Keratinocyte (primary cell): ENCODE measurements at regions not wholly inside any gene's neighbourhood (a gene's known extent, or its start where the extent isn't known, plus 50 kb on each side); places are given as distances from the start of the nearest gene placed in this dataset.

Source experiments
- DNase-seq: peaks from one replicate; pipeline ENCODE4 v3.0.0-alpha.2; 2011; ENCODE audit warnings: low read depth, missing footprints, low spot score
- FAIRE-seq: peaks from 2 replicates; lab custom pipeline; 2011; peaks lifted over from hg19 to GRCh38; lab: Jason Lieb, UNC
- H2AFZ ChIP-seq: 2 replicates; pipeline ENCODE4 v1.6.0; 2012; ENCODE audit warnings: low read length, control low read depth, inconsistent platforms; ENCODE audit not compliant: control insufficient read depth
- H3K27ac ChIP-seq: 2 replicates; pipeline ENCODE4 v1.5.1; 2011; ENCODE audit warnings: low read length; ENCODE audit not compliant: control insufficient read depth, insufficient read depth
- H3K27me3 ChIP-seq: 3 replicates; pipeline ENCODE4 v1.6.0; 2011; ENCODE audit warnings: low read length; ENCODE audit not compliant: control insufficient read depth, insufficient read depth; ENCODE audit errors: extremely low read depth
- H3K36me3 ChIP-seq, 2 experiments: 2 replicates in 1 of 2; 3 replicates in 1 of 2; pipeline ENCODE4 v1.5.1; 2011; ENCODE audit warnings: low read length in 2 of 2, mild to moderate bottlenecking in 1 of 2; ENCODE audit not compliant: control insufficient read depth in 2 of 2, insufficient read depth in 2 of 2; ENCODE audit errors: extremely low read depth in 1 of 2
- H3K4me1 ChIP-seq: 3 replicates; pipeline ENCODE4 v1.5.1; 2011; ENCODE audit warnings: low read length; ENCODE audit not compliant: control insufficient read depth, insufficient read depth; ENCODE audit errors: extremely low read depth
- H3K4me2 ChIP-seq: 3 replicates; pipeline ENCODE4 v1.6.0; 2011; ENCODE audit warnings: low read depth, low read length; ENCODE audit not compliant: control insufficient read depth, insufficient read depth; ENCODE audit errors: extremely low read depth
- H3K4me3 ChIP-seq, 3 experiments: fragments of 200-600 bp in 1 of 3; sonication (generic) in 1 of 3; 2 replicates in 2 of 3; 3 replicates in 1 of 3; pipeline ENCODE4 v1.5.1; 2011 to 2016; ENCODE audit warnings: low read length in 3 of 3, mild to moderate bottlenecking in 3 of 3, control low read depth in 2 of 3, inconsistent platforms in 1 of 3, low read depth in 1 of 3, mixed read lengths in 1 of 3, mixed run types in 1 of 3, moderate library complexity in 1 of 3; ENCODE audit not compliant: control insufficient read depth in 2 of 3, insufficient read depth in 2 of 3; ENCODE audit errors: extremely low read depth in 1 of 3
- H3K79me2 ChIP-seq: 2 replicates; pipeline ENCODE4 v1.6.0; 2012; ENCODE audit warnings: low read length; ENCODE audit not compliant: control insufficient read depth, insufficient read depth
- H3K9ac ChIP-seq: 3 replicates; pipeline ENCODE4 v1.6.0; 2011; ENCODE audit warnings: low read length; ENCODE audit not compliant: control insufficient read depth, insufficient read depth; ENCODE audit errors: extremely low read depth
- H3K9me1 ChIP-seq: 3 replicates; pipeline ENCODE4 v1.6.0; 2011; ENCODE audit warnings: low read length; ENCODE audit not compliant: control insufficient read depth, insufficient read depth; ENCODE audit errors: extremely low read depth
- H3K9me3 ChIP-seq: 2 replicates; pipeline ENCODE4 v1.5.1; 2012; ENCODE audit warnings: low read depth, low read length; ENCODE audit not compliant: control insufficient read depth
- H4K20me1 ChIP-seq: 3 replicates; pipeline ENCODE4 v1.6.0; 2011; ENCODE audit warnings: low read length; ENCODE audit not compliant: control insufficient read depth, insufficient read depth; ENCODE audit errors: extremely low read depth
- CTCF ChIP-seq, 3 experiments: IDR thresholded peaks in 1 of 3; conservative IDR thresholded peaks in 1 of 3; optimal IDR thresholded peaks in 1 of 3; 2 replicates in 2 of 3; 3 replicates in 1 of 3; pipeline versions ENCODE3 to v1.5.1; 2011; ENCODE audit warnings: low read length in 3 of 3, mild to moderate bottlenecking in 3 of 3, moderate library complexity in 2 of 3, control low read depth in 1 of 3, inconsistent platforms in 1 of 3; ENCODE audit not compliant: insufficient read depth in 2 of 3; ENCODE audit errors: extremely low read depth in 1 of 3
- EZH2 ChIP-seq: IDR thresholded peaks from one replicate; pipeline ENCODE4 v1.6.1; 2012; ENCODE audit warnings: inconsistent platforms, mild to moderate bottlenecking, low read length, moderate library complexity
- dilution Hi-C: fragments of 300-500 bp; cut with MboI; formaldehyde crosslinking; loops from one replicate; pipeline ENCODE4 v1.7.0; 2020; ENCODE audit warnings: low sequenced_read_pairs; ENCODE audit not compliant: extremely low pct_ligation_motif_present

- FAIRE-seq (no peak), DNase-seq (no peak)
- Histone ChIP-seq H2AFZ (no peak overlapping the region), H3K4me2 (no peak overlapping the region), H3K9ac (no peak overlapping the region), H3K27ac (no peak overlapping the region), H3K9me3 (no peaks in the 10 kb centered on the region), H4K20me1 (no peaks in the 10 kb centered on the region), H3K4me3 (no peak overlapping the region), H3K9me1 (no peaks in the 10 kb centered on the region), H3K27me3 (no peaks in the 10 kb centered on the region), H3K79me2 (no peaks in the 10 kb centered on the region), H3K36me3 (no peaks in the 10 kb centered on the region), H3K4me1 (no peaks in the 10 kb centered on the region)
- dilution Hi-C loops: no loop called here
- TF ChIP-seq CTCF (optimal IDR thresholded peaks at IDR 0.05 in 1 of 3, IDR thresholded peaks at IDR 0.05 in 1 of 3, conservative IDR thresholded peaks at IDR 0.05 in 1 of 3; ENCODE audit: extremely low read depth in 1 of 3, insufficient read depth in 2 of 3, low read length in 3 of 3): no peak
- no peak for TF ChIP-seq EZH2
These were observed 136.7 kb downstream of the AACS start for GRCh38 chr12:125201940-125202339.

GRCh38 chr12:125202421-125202820 is 137.2 kb downstream of the AACS start:
- H3K79me2 ChIP-seq: no peaks in the 10 kb centered on the region
- TF ChIP-seq EZH2: no peak
- TF ChIP-seq CTCF (optimal IDR thresholded peaks at IDR 0.05 in 1 of 3, IDR thresholded peaks at IDR 0.05 in 1 of 3, conservative IDR thresholded peaks at IDR 0.05 in 1 of 3; ENCODE audit: extremely low read depth in 1 of 3, insufficient read depth in 2 of 3, low read length in 3 of 3): no peak

More at GRCh38 chr12:125202421-125202820, 137.2 kb downstream of the AACS start:
- no peak for DNase-seq
- FAIRE-seq: no peak
- no peaks in the 10 kb centered on the region for H4K20me1 ChIP-seq
- H3K9me1 ChIP-seq: no peaks in the 10 kb centered on the region
- no peak overlapping the region for H3K4me2 ChIP-seq
- H3K36me3 ChIP-seq: no peaks in the 10 kb centered on the region
- no peaks in the 10 kb centered on the region for H3K9me3 ChIP-seq
- H3K27ac ChIP-seq: no peak overlapping the region
- H3K9ac ChIP-seq: no peak overlapping the region
- no peaks in the 10 kb centered on the region for H3K27me3 ChIP-seq
- no peak overlapping the region for H3K4me3 ChIP-seq
- no peaks in the 10 kb centered on the region for H3K4me1 ChIP-seq
- dilution Hi-C loops: no loop called here
- H2AFZ ChIP-seq: no peak overlapping the region
